ENCODE measurements at regions not wholly inside any gene's neighbourhood (a gene's known extent, or its start where the extent isn't known, plus 50 kb on each side); places are given as distances from the start of the nearest gene placed in this dataset.

DNA sequence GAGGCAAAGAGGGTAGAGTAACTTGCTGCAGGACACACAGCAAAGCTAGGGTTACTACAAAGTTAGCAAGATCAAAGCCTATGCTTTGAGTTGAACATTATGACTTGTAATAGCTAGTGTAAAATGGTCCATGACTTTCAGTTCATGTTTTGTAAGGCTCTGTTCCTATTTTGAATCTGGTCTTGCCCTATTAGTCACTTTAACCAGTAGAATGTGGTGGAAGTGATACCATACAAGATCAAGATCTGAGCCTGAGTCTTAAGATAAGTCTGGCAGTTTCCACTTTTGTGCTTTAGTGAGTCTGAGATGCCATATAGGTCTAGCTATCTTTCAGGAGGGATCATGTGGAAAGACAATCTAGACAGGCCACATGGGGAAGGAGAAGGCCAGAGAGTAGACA, 282.1 kb upstream of the BRINP3 start:
- Histone ChIP-seq H3K4me1 (ENCODE audit: control insufficient read depth in 1 of 2, low read depth in 2 of 2) (no peaks in the 10 kb centered on the region), H3K27me3 (replicated peaks; ENCODE audit: insufficient read depth) (no peaks in the 10 kb centered on the region), H3K9me3 (no peaks in the 10 kb centered on the region), H3K36me3 (no peaks in the 10 kb centered on the region), H3K4me3 (no peak overlapping the region), H3K27ac (no peak overlapping the region)
- no peak for DNase-seq (ENCODE audit: low spot score)
- ATAC-seq (ENCODE audit: insufficient number of reproducible peaks, low FRiP score, low read depth), result no peak
- TF ChIP-seq, protein P1, sequence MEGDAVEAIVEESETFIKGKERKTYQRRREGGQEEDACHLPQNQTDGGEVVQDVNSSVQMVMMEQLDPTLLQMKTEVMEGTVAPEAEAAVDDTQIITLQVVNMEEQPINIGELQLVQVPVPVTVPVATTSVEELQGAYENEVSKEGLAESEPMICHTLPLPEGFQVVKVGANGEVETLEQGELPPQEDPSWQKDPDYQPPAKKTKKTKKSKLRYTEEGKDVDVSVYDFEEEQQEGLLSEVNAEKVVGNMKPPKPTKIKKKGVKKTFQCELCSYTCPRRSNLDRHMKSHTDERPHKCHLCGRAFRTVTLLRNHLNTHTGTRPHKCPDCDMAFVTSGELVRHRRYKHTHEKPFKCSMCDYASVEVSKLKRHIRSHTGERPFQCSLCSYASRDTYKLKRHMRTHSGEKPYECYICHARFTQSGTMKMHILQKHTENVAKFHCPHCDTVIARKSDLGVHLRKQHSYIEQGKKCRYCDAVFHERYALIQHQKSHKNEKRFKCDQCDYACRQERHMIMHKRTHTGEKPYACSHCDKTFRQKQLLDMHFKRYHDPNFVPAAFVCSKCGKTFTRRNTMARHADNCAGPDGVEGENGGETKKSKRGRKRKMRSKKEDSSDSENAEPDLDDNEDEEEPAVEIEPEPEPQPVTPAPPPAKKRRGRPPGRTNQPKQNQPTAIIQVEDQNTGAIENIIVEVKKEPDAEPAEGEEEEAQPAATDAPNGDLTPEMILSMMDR (IDR thresholded peaks at IDR 0.05), result no peak

DNA sequence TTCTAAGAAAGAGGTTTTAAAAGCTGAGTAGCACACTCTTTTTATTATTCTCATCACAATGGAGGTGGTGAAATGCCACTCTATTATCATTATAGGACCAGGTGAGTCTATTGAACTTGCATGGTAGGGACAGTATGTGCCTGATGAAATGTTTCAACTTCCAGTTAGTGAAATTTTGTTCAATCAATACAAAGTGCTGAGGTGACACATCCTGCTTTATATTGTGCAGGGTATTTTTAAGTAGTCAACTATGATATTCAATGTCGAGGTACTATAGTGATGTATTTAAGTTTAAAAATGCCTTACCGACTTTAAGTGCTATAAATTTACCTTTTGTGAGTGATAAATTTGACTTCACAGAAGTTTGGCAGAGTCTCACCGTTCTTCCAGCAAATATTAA, 284.7 kb upstream of the BRINP3 start:
- Histone ChIP-seq H3K36me3 (no peaks in the 10 kb centered on the region), H3K4me1 (ENCODE audit: control insufficient read depth in 1 of 2, low read depth in 2 of 2) (no peaks in the 10 kb centered on the region), H3K4me3 (no peak overlapping the region), H3K27ac (no peak overlapping the region), H3K27me3 (replicated peaks; ENCODE audit: insufficient read depth) (no peaks in the 10 kb centered on the region), H3K9me3 (no peaks in the 10 kb centered on the region)
- DNase-seq (ENCODE audit: low spot score), result no peak
- no peak for ATAC-seq (ENCODE audit: insufficient number of reproducible peaks, low FRiP score, low read depth)
- TF ChIP-seq, protein P1 (IDR thresholded peaks at IDR 0.05), result no peak

- Histone ChIP-seq H3K4me3 (no peak overlapping the region), H3K9me3 (no peaks in the 10 kb centered on the region), H3K27ac (no peak overlapping the region), H3K4me1 (ENCODE audit: control insufficient read depth in 1 of 2, low read depth in 2 of 2) (no peaks in the 10 kb centered on the region), H3K36me3 (no peaks in the 10 kb centered on the region), H3K27me3 (replicated peaks; ENCODE audit: insufficient read depth) (no peaks in the 10 kb centered on the region)
- ATAC-seq (ENCODE audit: insufficient number of reproducible peaks, low FRiP score, low read depth) (no peak), DNase-seq (ENCODE audit: low spot score) (no peak)
- TF ChIP-seq, protein P1 (IDR thresholded peaks at IDR 0.05), result no peak
These were observed 315.2 kb upstream of the BRINP3 start for GRCh38 chr1:190792873-190793272.

DNA sequence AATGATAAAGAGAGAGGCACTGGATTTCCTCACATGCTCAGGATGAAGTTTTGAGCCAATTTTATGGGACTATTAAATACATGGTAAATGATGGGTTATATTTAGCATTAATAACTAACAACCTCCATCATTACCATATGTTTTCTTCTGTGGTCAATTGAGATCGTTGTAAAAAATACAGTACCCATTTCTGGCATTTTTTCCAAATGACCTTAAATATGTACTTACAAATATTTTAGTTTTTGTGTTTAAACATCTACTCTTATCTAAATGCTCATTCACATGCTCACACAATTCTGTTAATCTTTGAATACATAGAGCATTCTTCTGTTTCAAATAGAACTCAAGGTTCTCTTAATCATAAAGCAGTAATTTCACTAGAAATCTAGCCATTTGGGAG, 330.0 kb upstream of the BRINP3 start:
- TF ChIP-seq, protein P1 (IDR thresholded peaks at IDR 0.05), result no peak
- no peaks in the 10 kb centered on the region for H3K4me1 ChIP-seq (ENCODE audit: control insufficient read depth in 1 of 2, low read depth in 2 of 2)
- no peaks in the 10 kb centered on the region for H3K27me3 ChIP-seq (replicated peaks; ENCODE audit: insufficient read depth)
- DNase-seq (ENCODE audit: low spot score) (no peak), ATAC-seq (ENCODE audit: insufficient number of reproducible peaks, low FRiP score, low read depth) (no peak)
- H3K27ac ChIP-seq, result no peak overlapping the region
- H3K4me3 ChIP-seq, result no peak overlapping the region
- no peaks in the 10 kb centered on the region for H3K9me3 ChIP-seq
- H3K36me3 ChIP-seq, result no peaks in the 10 kb centered on the region

- TF ChIP-seq, protein P1 (IDR thresholded peaks at IDR 0.05), result no peak
- Histone ChIP-seq H3K27me3 (replicated peaks; ENCODE audit: insufficient read depth) (no peaks in the 10 kb centered on the region), H3K27ac (no peak overlapping the region), H3K4me3 (no peak overlapping the region), H3K9me3 (no peaks in the 10 kb centered on the region), H3K36me3 (no peaks in the 10 kb centered on the region), H3K4me1 (ENCODE audit: control insufficient read depth in 1 of 2, low read depth in 2 of 2) (no peaks in the 10 kb centered on the region)
- ATAC-seq (ENCODE audit: insufficient number of reproducible peaks, low FRiP score, low read depth), result no peak
- no peak for DNase-seq (ENCODE audit: low spot score)
These were observed 330.4 kb upstream of the BRINP3 start for GRCh38 chr1:190808035-190808434.
